Stimulated activated CD4-positive, alpha-beta T cell treated with anti-CD3 and anti-CD28 coated beads, Interleukin-15, amount 100 ng/mL, for 1 hour (primary cell): ENCODE measurements at regions not wholly inside any gene's neighbourhood (a gene's known extent, or its start where the extent isn't known, plus 50 kb on each side); places are given as distances from the start of the nearest gene placed in this dataset.

ENCODE experiments used
- DNase-seq, 2 donors: peaks; one replicate each; pipeline ENCODE4 v3.0.0-alpha.2; 2020; ENCODE audit warnings: low read depth in 1 of 2, low spot score in 1 of 2

DNA sequence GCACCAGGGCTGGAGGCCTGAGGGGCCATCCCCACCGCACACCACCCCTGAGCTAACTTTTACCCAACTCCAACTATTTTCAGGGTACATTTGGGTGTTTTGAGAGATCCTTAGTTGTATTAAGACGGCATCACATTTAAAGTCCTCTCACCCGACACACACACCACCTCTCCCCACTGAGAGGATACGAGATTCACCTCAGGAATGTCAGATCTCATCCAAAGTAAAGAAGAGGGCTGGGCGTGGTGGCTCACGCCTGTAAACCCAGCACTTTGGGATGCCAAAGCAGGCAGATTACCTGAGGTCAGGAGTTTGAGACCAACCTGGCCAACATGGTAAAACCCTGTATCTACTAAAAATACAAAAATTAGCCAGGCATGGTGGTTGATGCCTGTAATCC, 88.4 kb downstream of the RBFOX3 start:
- no peak for DNase-seq

DNA sequence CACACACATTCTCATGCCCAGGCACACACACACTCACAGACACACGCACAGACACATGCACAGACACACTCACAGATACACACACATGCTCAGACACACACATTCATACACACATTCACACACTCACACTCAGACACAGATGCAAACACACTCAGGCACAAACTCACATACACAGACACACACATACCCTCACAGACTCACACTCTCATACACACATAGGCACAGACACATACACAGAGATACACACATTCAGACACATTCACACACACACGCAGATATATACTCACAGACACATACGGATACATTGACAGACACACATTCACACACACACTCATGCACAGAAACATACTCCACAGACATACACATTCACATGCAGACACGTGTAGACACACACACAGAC, 89.6 kb downstream of the RBFOX3 start:
- DNase-seq, result no peak

DNA sequence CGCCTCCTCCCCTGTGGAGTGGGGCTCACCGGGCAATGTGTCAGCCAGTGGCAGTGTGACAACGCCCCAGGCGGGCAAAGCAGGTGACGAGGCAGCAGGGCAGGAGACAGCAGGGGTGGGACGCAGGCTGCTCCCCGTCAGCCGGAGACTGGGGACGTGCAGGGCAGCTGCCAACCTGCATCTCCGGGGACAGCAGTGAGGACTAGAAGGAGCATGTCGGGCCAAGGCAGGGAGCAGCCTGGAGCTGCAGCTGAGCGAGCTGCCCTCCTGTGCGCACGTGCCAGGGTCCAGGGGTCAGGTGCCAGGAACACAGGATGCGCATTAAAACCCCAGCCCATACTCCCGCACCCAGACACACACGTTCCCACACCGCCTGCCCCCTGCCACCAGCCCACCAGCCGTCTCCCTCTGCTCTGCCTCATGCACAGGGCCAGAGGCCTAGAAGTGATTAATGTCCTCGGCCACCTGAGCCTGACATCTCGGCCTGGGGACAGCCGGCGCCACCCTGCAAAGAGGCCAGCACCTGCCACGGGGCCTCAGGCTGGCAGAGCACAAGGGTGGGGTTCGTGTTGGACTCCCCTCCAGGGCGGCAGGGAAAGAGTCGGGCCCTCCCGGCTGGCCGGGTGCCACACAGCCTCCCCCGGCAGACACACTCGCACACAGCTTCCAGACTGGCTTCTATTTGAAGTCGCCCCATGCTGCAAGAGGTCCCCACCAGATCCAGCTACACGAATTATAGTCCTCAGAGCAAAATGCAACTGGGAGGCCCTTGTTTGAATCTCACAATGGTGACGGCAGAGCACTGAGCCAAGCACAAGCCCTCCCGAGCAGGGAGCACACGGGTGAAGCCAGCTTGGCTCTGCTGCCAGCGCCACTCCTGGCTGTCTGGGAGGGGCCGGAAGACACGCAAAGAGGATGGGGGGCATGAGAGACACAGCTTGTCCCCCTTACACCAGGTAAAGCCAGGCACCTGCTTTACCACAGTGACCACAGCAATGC, 90.4 kb downstream of the RBFOX3 start:
- no peak for DNase-seq

DNA sequence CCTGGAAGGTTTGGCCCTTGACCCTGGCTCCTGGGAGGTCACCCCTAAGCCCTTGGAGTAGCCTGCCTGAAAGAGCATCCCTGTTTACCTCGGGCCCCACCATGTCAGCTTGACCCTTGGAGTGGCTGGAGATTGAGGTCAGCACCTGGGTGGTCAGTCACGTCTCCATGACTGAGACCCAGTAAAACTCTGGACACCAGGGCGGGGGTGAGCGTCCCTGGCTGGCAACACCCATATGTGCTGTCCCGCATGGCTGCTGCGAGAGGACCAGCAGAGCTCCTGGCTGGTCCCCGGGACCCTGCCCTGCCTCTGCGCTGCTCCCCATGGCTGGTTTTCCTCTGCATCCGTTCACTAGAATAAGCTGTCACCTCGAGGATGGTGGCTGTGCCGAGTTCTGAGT, 91.2 kb downstream of the RBFOX3 start:
- DNase-seq, result no peak

DNA sequence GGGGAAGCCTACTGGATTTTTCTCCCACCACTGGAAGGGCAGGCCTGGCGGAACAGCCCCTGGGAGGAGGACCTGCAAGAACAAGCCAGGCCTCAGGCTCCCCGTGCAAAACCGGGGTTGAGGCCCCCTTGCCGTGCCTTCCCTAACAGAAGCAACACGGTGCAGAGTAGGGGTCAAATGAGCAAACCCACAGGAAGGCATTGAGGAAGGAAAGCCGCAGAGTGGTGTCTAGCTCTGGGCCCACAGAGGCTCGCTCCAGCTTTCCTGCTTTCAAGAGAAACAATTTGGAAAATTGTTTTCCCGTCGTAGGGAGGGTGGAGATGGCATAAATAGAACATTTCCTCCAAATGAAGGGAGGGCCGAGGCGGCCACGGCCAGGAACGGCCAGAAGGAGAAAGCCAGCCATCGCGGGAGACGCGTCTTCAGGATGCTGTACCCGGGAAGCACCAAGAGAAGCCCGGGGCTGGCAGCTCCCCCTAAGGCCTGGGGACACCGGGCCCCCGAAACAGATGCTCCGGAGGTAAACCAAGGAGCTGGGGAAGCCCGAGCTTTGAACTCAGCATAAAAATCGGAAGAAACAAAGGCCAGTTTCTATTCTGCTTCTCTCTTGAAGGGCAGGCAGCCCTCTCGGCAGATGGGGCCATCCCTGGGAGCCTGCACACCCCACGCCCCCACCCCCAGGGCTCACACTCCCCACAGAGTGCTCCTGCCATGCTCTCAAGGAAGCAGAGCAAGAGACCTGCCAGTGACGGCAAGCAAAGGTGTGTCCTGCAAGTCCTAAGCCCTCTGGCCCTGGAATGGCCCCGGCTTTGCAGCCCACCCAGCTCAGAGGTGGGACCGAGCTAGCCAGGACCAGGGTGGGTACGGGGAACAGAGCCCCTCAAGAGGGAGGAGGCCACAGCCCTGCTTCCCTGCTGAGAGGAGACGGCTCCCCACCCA, 92.0 kb downstream of the RBFOX3 start:
- no peak for DNase-seq

DNA sequence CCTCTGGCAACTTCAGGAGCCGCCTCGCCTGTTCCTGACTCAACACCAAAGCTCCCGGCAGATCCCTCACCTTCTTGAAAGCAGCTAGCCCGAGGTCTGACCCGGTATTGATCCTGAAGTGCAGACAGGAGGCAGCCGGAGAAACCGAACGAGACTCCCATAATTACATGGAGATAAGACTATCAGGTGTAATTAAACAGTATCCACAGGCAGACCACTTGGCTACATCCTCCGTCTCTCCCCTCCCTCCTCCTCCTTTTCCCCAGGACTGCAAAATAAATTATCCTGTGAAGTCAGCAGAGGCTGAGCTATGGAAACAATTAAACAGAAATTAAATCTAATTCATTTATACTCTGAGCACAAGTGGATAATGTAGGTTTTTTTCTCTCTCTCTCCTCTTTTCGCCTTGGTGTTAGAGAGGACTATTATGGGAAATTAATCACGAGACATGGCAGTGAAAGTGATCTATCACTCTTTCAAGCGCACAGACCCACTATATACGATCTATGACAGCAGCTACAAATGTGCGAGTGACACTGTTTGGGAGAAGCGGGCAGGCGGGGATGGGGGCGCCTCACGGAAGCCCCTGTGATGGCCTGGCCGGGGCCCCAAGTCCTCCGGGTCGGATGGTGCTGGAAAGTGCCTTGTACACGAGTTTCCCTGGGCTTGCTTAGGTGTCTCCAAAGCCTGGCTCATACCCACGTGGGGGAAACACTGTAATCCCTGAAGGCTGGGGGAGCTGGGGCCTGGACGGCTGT, 92.8 kb downstream of the RBFOX3 start:
- DNase-seq, result no peak

DNA sequence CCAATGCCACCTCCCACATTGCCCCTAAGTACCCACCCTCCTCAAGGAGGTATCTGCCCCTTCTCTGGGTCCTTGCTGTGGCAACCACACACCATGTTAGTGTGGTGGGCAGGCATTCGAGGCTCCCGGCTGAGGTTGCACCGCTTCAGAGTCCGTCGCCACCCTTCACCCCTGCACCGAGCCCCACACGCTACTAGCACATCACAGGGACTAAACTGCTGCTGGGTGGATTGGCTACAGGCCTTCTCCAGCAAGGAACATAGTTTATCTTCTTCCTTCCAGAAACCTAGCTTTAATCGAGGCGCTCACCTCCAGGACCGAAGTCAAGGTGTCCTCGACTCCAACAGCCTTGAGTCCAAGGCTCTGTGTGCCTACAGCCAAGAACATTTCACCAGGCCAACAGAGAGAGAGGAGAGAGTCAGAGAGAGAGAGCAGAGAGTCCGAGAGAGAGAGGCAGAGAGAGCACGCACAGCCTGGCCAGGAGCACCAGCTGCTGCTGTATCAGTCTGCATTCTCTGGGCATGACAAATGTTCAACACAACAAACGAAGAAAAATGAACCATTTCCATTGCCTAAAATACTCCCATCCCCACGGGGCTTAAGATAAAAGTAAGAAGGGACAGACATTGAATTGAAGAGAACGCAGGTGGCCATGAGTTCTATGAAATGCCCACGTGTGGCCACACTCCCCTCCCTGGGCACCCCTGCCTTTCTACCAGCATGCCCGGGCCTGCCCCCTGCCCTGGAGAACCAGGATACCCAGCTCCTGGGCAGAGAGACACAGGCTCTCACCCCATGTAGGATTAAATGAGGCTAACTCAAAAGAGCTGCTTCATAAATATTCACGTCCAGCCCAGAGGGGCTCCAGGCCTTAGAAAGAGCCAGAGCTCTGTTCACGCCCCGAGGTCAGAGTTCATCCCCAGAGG, 94.9 kb downstream of the RBFOX3 start:
- no peak for DNase-seq

DNA sequence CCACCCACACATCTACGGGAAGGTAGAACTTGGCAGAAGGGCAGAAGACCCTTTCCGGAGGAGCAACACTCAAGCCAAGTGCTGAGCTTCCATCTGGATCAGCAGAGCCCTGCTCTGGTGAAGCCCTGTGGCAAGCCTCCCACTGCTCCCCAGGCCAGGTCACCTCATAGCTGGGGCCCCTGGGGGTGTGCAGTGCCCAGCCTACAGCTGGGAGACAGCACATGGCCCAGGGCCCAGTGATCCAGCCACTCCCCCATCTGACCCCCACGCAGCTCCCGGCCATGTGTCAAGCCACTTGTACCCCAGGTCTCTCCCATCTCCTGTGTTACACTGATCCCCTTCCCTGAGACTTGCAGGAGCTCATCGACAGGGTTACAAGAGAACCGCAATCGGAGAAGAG, 95.7 kb downstream of the RBFOX3 start:
- DNase-seq, result no peak

DNA sequence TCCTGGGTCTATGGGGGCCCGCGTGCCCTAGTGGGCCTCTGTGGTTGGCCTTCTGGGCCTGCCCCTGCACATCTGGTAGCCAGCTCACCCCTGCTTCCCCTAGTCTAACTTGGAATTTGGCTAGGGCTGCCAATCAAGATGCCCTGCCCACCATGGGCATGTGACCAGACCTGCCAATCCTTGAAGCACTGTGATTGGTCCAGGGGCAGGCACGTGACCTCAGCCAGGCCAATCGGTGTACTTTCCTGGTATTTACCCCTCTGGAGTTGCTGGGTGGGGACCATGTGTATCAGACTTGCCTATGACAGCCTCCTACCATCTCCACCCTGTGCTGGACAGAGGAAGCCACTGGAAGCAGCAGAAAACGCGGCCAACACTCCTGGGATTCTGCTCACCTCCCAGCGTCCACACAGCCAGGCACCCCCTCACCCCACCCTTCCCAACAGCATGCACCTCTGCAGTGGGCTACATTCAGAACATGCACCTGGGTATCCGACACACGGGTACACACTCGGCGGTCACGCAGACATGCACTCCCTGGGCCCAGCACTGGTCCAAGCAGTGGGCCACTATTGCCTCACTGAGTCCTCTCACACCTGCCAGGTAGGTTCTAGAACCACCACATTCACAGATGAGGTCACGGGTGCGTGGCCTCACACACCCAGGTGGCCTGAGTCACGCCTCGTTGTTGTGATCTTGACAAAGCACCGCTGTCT, 96.9 kb downstream of the RBFOX3 start:
- no peak for DNase-seq

DNA sequence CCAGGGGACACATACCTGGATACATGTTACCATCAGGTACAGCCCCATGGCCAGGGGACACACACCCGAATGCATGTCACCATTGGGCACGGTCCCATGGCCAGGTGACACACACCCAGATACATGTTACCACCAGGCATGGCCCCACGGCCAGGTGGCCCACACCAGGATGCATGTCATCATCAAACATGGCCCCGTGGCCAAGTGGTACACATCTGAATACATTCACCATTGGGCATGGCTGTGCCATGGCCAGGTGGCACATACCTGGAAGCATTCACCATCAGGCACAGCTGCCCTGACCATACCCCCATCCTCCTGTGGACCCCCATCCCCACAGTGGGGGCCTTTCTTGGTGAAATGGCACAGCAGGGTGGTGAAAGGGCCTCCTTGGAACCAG, 97.6 kb downstream of the RBFOX3 start:
- no peak for DNase-seq

DNA sequence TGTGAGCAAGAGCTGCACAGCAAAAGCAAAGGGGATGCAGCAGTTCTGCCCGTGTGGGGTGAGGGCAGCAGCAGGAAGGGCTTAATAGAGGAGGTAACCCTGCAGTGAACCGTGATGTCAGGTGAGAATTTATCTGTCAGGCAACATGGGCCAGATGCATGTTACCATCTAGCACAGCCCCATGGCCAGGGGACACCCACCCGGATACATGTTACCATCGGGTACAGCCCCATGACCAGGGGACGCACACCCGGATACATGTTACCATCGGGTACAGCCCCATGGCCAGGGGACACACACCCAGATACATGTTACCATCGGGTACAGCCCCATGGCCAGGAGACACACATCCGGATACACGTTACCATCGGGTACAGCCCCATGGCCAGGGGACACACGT, 99.4 kb downstream of the RBFOX3 start:
- no peak for DNase-seq

DNA sequence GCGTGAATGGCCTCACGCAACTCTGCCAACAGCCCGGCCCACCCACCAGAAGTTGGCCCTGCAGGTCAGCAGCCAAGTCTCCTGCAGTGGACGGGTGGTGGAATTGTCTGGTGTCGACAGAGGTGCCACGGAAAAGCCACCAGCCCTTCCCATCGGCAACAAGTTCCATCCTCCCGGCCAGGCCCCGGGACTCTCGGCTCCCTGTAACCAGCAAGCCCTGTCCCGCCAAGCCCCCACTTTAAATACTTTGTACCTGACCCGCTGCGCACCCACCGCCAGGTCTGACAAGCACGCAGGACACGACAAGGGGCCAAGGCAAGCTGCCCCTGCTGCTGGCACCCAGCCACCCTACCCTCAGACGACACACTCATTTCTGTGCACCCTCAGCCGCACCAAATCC, 100.8 kb downstream of the RBFOX3 start:
- no peak for DNase-seq

DNA sequence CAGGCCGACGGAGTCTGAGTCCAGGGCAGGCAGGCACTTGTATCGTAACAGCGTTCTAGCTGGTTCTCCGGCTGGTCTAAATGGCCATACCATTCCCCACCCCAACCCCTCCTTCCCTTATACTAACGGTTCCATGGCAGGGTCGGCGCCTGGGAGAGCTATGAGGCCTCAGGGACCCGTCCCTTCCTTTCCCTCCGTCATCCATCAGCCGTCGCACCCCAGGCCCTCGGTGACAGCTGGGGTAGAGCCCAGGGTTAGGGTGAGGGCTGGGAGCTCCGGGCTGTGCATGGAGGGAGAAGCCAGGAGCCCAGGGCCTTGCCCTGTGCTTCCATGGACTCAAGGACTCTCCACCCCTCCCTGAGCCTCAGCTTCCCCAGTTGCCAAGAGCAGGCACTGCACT, 101.4 kb downstream of the RBFOX3 start:
- DNase-seq, result no peak

DNA sequence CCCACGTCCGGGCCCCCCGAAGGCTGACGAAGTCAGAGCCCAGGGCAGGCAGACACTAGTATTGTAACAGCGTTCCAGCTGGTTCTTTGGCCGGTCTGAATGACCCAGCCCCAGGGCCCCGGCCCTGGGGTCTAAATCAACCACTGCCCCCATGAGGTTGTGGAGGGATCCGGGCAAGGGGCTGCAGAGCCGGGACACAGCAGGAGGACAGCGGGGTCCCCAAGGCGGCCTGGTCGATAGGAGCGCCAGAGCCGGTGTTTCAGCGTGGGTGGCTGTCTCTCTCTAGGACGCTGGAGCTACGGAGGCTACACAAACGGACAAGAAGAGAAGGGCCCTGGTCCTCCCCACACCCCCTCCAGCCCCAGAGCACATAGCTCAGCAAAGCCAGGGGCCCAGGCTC, 101.8 kb downstream of the RBFOX3 start:
- no peak for DNase-seq

DNA sequence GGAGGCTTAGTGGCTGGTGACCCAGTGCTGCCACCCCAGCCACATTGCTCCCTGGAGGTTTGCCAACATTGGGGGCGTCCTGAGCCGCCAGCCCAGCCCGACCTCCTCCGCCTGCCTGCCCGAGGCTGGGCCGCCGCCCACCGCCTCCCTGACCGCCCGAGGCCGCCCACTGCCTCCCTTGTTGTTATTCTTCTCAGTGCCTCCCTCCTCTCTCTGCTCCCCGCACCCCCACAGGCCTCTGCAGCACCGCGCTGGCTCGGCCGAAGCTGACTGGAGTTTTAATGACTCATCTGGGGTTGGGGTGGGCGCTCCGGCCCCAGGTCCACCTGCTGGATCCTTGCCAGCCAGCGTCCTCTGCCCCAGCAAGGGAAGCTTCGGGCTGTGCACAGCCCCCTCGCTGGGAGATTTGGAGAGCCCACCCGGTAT, 102.5 kb downstream of the RBFOX3 start:
- DNase-seq, result no peak

DNA sequence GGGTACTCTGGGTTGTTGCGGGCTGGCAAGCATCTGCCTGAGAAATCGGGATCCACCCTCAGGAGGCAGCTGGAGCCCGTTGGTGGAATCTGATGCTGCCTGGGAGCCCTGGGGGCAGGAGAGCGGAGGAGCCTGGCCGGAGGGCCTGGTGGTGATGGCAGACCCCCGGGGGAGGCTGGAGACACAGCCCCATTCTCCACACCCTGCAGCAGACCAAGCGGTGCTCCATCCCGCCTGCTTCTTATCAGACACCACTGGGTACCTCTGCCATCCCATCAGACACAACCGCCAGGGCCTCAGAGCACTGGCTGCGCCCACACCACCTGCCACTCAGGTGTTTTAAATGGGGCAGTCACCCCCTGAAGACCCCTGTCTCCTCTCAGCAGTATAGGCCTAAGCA, 103.9 kb downstream of the RBFOX3 start:
- no peak for DNase-seq

DNA sequence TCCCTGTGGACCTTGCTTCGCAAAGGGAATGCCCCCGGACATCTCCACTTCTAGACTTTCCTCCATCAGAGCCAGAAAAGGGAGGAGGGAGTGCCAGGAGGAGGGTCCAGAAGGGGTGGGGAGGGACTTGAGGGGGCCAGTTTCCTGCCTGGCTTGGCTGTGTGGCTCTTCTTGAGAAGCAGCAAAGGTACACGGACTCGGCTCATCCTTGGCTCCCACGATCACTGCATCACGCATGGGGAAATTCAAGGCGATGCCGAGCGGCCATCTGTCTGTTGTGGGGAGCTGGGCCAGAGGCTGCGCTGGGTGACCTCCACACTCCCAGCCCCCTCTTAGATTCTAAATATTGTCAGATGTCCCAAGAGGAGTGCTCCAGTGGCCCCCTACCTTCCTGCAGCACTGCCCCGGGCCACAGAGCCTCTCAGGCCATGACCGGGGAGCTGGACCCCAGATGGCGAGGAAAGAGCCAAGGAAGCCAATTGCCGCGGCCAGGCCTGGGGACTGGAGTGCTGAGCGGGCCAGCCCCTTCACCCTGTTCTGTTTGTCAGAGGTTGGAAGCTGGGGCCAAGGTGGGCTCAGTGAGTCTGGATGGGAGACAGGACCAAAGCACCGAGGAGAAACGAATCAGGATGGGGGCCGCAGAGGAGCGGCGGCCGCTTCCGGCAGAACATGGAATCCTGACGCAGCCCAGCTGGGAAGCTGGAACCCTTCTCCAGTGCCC, 104.5 kb downstream of the RBFOX3 start:
- DNase-seq, result no peak

DNA sequence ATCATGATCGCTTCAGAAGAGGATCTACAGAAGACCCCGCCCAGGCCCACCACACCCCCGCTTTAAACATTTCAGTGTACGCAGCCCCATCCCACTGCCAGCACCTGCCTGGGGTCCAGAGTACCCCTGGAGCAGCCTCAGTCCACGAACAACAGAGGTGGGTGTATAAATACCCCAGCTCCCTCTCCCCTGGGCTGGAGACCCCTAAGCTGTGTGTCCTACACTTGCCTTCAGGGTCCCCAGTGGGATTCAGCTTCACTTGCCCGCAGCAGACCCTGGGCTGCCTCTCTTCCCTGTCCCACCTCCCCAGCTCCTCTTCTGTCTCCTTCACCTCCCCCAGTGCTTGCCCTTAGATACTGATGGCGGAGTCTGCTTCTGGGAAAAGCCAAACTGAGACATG, 105.7 kb downstream of the RBFOX3 start:
- DNase-seq, result no peak

DNA sequence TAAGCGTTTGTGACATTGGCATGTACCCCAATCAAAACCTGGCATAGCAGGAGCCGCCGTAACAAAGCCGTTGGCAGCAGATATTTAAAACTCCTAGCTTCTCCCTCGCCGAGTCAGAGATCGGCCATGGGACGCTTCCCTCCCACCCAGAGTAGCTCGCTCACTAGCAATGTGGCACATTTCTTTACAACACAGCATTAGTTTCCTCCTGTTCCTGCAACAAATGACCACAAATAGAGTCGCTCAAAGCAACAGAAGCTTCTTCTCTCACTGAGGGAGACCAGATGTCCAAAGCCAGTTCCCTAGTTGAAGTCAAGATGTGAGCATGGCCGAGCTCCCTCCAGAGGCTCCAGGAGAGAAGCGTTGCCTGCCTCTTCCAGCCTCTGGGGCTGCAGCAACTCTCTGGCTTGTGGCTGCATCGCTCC, 106.7 kb downstream of the RBFOX3 start:
- DNase-seq, result no peak
